ENCODE measurements at regions not wholly inside any gene's neighbourhood (a gene's known extent, or its start where the extent isn't known, plus 50 kb on each side); places are given as distances from the start of the nearest gene placed in this dataset.

DNA sequence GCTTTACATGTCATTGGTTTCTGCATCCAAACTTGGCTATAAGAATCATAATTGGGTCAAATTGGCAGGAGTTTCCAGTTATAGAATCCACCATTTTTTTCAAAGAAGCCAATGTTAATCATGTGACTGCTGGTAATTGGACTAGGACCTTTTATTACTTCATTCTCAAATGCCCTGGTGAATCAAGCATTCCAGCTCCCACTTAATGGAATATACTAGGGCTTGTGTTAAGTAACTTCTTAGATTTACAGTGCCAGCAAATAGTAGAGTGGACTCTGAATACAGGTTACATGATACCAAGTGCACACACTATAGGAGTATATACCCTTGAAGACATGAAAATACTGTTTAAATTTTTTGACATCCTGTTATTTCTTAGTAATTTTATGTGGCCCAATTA lies 96.7 kb downstream of the NUDT12 start:
- TF ChIP-seq EZH2 (IDR thresholded peaks at IDR 0.05; ENCODE audit: borderline replicate concordance, low read depth, low read length, severe bottlenecking), result no peak
- TF ChIP-seq CTCF (IDR thresholded peaks at IDR 0.05; ENCODE audit: extremely low read depth in 1 of 2, insufficient read depth in 1 of 2, low read depth in 1 of 2, low read length in 2 of 2), result no peak
- TF ChIP-seq POLR2A (IDR thresholded peaks at IDR 0.05; ENCODE audit: low read depth, low read length), result no peak
- TF ChIP-seq POLR2AphosphoS5 (IDR thresholded peaks at IDR 0.05; ENCODE audit: insufficient read depth, low read depth, low read length), result no peak
- no peak for TF ChIP-seq GATA2 (IDR thresholded peaks at IDR 0.05; ENCODE audit: insufficient read depth, insufficient read length, low read depth, low read length)
- no peak for TF ChIP-seq FOS (IDR thresholded peaks at IDR 0.05; ENCODE audit: borderline replicate concordance, insufficient read depth, low read length)
- TF ChIP-seq, protein P1, sequence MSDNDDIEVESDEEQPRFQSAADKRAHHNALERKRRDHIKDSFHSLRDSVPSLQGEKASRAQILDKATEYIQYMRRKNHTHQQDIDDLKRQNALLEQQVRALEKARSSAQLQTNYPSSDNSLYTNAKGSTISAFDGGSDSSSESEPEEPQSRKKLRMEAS (IDR thresholded peaks at IDR 0.05; ENCODE audit: insufficient read depth, insufficient read length), result no peak
- no peak for TF ChIP-seq JUN (IDR thresholded peaks at IDR 0.05; ENCODE audit: borderline replicate concordance, insufficient read depth, insufficient read length, low read depth)
- no peak for TF ChIP-seq MYC (IDR thresholded peaks at IDR 0.05; ENCODE audit: low read depth, low read length)

Data from endothelial cell of umbilical vein (primary cell).